ENCODE measurements at regions not wholly inside any gene's neighbourhood (a gene's known extent, or its start where the extent isn't known, plus 50 kb on each side); places are given as distances from the start of the nearest gene placed in this dataset.

DNA sequence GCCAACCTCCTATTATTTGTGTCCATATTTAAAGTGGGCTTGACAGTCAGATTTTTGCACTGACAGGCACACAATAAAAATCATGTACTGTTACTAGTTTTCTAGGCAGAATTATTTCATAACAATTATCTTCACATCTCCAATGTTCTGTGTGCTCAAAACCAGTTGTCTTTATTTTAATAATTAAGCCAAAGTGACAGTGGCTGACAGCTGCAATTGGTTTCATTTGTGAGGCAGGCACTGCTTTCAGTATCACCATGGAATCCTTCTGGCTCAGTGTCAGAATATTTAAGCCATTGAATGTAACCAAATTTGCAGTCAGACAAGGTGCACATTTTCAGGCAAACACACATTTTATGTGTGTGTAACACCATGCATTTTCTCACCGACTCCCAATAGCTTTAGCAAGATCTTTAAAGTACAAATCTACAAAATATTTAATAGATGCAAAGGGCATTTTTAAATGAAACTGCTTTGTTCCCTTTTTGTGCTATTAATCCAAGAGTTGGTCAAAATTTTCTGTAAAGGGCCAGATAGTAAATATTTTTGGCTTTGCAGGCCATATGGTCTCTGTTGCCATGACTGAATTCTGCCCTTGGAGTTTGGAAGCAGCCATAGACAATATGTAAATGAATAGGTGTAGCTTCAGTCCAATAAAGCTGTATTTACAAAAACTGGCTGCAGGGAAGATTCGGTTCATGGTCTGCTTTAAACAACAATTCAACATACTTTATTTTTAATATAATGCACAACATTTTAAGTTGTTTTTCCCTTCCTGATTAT lies 486.0 kb downstream of the KCNJ2 start:
- H3K27ac ChIP-seq (ENCODE audit: low read length): no peak overlapping the region
- no peaks in the 10 kb centered on the region for H3K4me1 ChIP-seq (ENCODE audit: control insufficient read depth, insufficient read depth, low read length)
- TF ChIP-seq TCF7L2 (IDR thresholded peaks at IDR 0.05; ENCODE audit: low read depth, low read length) (no peak), POLR2AphosphoS5 (IDR thresholded peaks at IDR 0.05; ENCODE audit: low read depth, low read length) (no peak), SIN3A (IDR thresholded peaks at IDR 0.05; ENCODE audit: borderline replicate concordance, insufficient read depth, low read depth, low read length) (no peak)
- TF ChIP-seq, protein P1, sequence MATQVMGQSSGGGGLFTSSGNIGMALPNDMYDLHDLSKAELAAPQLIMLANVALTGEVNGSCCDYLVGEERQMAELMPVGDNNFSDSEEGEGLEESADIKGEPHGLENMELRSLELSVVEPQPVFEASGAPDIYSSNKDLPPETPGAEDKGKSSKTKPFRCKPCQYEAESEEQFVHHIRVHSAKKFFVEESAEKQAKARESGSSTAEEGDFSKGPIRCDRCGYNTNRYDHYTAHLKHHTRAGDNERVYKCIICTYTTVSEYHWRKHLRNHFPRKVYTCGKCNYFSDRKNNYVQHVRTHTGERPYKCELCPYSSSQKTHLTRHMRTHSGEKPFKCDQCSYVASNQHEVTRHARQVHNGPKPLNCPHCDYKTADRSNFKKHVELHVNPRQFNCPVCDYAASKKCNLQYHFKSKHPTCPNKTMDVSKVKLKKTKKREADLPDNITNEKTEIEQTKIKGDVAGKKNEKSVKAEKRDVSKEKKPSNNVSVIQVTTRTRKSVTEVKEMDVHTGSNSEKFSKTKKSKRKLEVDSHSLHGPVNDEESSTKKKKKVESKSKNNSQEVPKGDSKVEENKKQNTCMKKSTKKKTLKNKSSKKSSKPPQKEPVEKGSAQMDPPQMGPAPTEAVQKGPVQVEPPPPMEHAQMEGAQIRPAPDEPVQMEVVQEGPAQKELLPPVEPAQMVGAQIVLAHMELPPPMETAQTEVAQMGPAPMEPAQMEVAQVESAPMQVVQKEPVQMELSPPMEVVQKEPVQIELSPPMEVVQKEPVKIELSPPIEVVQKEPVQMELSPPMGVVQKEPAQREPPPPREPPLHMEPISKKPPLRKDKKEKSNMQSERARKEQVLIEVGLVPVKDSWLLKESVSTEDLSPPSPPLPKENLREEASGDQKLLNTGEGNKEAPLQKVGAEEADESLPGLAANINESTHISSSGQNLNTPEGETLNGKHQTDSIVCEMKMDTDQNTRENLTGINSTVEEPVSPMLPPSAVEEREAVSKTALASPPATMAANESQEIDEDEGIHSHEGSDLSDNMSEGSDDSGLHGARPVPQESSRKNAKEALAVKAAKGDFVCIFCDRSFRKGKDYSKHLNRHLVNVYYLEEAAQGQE (IDR thresholded peaks at IDR 0.05; ENCODE audit: insufficient read depth in 1 of 2, low read depth in 2 of 2, low read length in 1 of 2): no peak
- TF ChIP-seq, protein P2, sequence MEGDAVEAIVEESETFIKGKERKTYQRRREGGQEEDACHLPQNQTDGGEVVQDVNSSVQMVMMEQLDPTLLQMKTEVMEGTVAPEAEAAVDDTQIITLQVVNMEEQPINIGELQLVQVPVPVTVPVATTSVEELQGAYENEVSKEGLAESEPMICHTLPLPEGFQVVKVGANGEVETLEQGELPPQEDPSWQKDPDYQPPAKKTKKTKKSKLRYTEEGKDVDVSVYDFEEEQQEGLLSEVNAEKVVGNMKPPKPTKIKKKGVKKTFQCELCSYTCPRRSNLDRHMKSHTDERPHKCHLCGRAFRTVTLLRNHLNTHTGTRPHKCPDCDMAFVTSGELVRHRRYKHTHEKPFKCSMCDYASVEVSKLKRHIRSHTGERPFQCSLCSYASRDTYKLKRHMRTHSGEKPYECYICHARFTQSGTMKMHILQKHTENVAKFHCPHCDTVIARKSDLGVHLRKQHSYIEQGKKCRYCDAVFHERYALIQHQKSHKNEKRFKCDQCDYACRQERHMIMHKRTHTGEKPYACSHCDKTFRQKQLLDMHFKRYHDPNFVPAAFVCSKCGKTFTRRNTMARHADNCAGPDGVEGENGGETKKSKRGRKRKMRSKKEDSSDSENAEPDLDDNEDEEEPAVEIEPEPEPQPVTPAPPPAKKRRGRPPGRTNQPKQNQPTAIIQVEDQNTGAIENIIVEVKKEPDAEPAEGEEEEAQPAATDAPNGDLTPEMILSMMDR (IDR thresholded peaks at IDR 0.05): no peak
- no TSS peak for BruUV-seq (replicated peaks)
- no peak for ATAC-seq
- ChIA-PET CTCF (interaction anchor here (0.7 kb wide), 1 partner anchor 1304 kb away, joined by 3 read pairs; no protein-coding TSS in a partner anchor), POLR2A (no interaction called here)
- in situ Hi-C loops (cut with HindIII; ENCODE audit: low pct_unique_long_range_greater_than_20kb, low sequenced_read_pairs) (no loop called here), intact Hi-C loops (cut with micrococcal nuclease; ENCODE audit: unreplicated experiment) (no loop called here)
- H3K36me3 ChIP-seq (ENCODE audit: control insufficient read depth, insufficient read depth, low read length): no peaks in the 10 kb centered on the region
- no peaks in the 10 kb centered on the region; the same call in 1 of the 2 replicates for H3K27me3 ChIP-seq (ENCODE audit: control insufficient read depth, insufficient read depth, low read length)
- H3K9me3 ChIP-seq (ENCODE audit: control insufficient read depth, insufficient read depth, low read depth, low read length): no peaks in the 10 kb centered on the region
- no peak overlapping the region for H3K4me3 ChIP-seq (ENCODE audit: low read depth in 2 of 2, low read length in 2 of 2)
- DNase-seq (ENCODE audit: low read depth, low spot score): no peak

DNA sequence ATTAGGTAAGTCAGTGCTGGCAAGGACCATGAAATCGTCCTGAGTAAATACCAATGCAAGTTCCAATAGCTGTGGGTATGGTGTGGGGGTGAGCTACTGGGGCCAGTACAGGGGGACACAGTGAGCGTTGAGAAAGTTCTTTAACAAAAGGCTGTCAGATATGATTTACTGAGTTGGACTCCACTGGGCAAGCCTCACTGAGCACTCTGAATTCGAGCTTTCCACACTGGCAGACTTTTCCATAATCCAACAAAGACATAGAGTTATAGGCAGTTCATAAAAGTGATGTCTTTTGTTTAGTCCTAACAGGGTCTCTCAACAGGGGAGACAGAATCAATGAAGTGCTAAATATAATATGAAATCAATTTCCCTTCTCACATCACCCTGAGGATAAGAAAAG lies 489.0 kb downstream of the KCNJ2 start:
- TF ChIP-seq TCF7L2 (IDR thresholded peaks at IDR 0.05; ENCODE audit: low read depth, low read length) (no peak), POLR2AphosphoS5 (IDR thresholded peaks at IDR 0.05; ENCODE audit: low read depth, low read length) (no peak), SIN3A (IDR thresholded peaks at IDR 0.05; ENCODE audit: borderline replicate concordance, insufficient read depth, low read depth, low read length) (no peak)
- TF ChIP-seq, protein P1 (IDR thresholded peaks at IDR 0.05; ENCODE audit: insufficient read depth in 1 of 2, low read depth in 2 of 2, low read length in 1 of 2): no peak
- TF ChIP-seq, protein P2 (IDR thresholded peaks at IDR 0.05): no peak
- POLR2A ChIA-PET: no interaction called here
- Histone ChIP-seq H3K27me3 (ENCODE audit: control insufficient read depth, insufficient read depth, low read length) (peaks cover 13% of the 10 kb centered on the region; the same call in 1 of the 2 replicates), H3K4me1 (ENCODE audit: control insufficient read depth, insufficient read depth, low read length) (no peaks in the 10 kb centered on the region), H3K36me3 (ENCODE audit: control insufficient read depth, insufficient read depth, low read length) (no peaks in the 10 kb centered on the region; the same call in 1 of the 2 replicates), H3K27ac (ENCODE audit: low read length) (no peak overlapping the region), H3K4me3 (ENCODE audit: low read depth in 2 of 2, low read length in 2 of 2) (no peak overlapping the region), H3K9me3 (ENCODE audit: control insufficient read depth, insufficient read depth, low read depth, low read length) (no peaks in the 10 kb centered on the region)
- no peak for DNase-seq (ENCODE audit: low read depth, low spot score)
- no TSS peak for BruUV-seq (replicated peaks)
- CTCF ChIA-PET: no interaction called here
- intact Hi-C loops (cut with micrococcal nuclease; ENCODE audit: unreplicated experiment): no loop called here
- in situ Hi-C loops (cut with HindIII; ENCODE audit: low pct_unique_long_range_greater_than_20kb, low sequenced_read_pairs): no loop called here
- no peak for ATAC-seq

Measured in Panc1 (cell line).